Duodenal mucosa (tissue), 2 donors: ENCODE measurements at regions not wholly inside any gene's neighbourhood (a gene's known extent, or its start where the extent isn't known, plus 50 kb on each side); places are given as distances from the start of the nearest gene placed in this dataset.
"Not testable (repeated sequence)": the region's sequence is repeated elsewhere in the genome, so short reads cannot be mapped to it uniquely, and the experiment has no call there.

Source experiments
- H3K27ac ChIP-seq: one replicate; pipeline ENCODE4 v1.7.0; 2013; ENCODE audit warnings: low read depth, low read length
- H3K27me3 ChIP-seq, 2 donors: one replicate each; pipeline ENCODE4 v1.7.0; 2013; ENCODE audit warnings: low read length in 2 of 2, control low read depth in 1 of 2; ENCODE audit not compliant: insufficient read depth in 2 of 2, control insufficient read depth in 1 of 2
- H3K36me3 ChIP-seq, 2 donors: one replicate each; pipeline ENCODE4 v1.7.0; 2013; ENCODE audit warnings: low read length in 2 of 2, control low read depth in 1 of 2; ENCODE audit not compliant: insufficient read depth in 2 of 2, control insufficient read depth in 1 of 2
- H3K4me1 ChIP-seq, 2 donors: one replicate each; pipeline ENCODE4 v1.7.0; 2013; ENCODE audit warnings: low read length in 2 of 2, control low read depth in 1 of 2; ENCODE audit not compliant: insufficient read depth in 2 of 2, control insufficient read depth in 1 of 2
- H3K4me3 ChIP-seq, 2 donors: one replicate each; pipeline ENCODE4 v1.7.0; 2013; ENCODE audit warnings: low read length in 2 of 2, low read depth in 1 of 2
- H3K9ac ChIP-seq, 2 donors: one replicate each; pipeline ENCODE4 v1.7.0; 2013; ENCODE audit warnings: low read length in 2 of 2, low read depth in 1 of 2
- H3K9me3 ChIP-seq, 2 donors: one replicate each; pipeline ENCODE4 v1.7.0; 2013; ENCODE audit warnings: low read length in 2 of 2, control low read depth in 1 of 2; ENCODE audit not compliant: control insufficient read depth in 1 of 2

- not testable (repeated sequence) for H3K27me3 ChIP-seq, H3K4me1 ChIP-seq, H3K4me3 ChIP-seq, H3K9me3 ChIP-seq, H3K36me3 ChIP-seq, H3K9ac ChIP-seq, H3K27ac ChIP-seq
Observed at GRCh38 chr1:148372051-148372726, 110.9 kb downstream of the PPIAL4G start.

GRCh38 chr1:148371551-148371994 lies 111.5 kb downstream of the PPIAL4G start:
- not testable (repeated sequence) for H3K27me3 ChIP-seq, H3K4me3 ChIP-seq, H3K27ac ChIP-seq, H3K9me3 ChIP-seq, H3K4me1 ChIP-seq, H3K36me3 ChIP-seq, H3K9ac ChIP-seq

GRCh38 chr1:148370661-148371060 lies 112.4 kb downstream of the PPIAL4G start:
- not testable (repeated sequence) for H3K9me3 ChIP-seq, H3K9ac ChIP-seq, H3K27me3 ChIP-seq, H3K4me1 ChIP-seq, H3K36me3 ChIP-seq, H3K4me3 ChIP-seq, H3K27ac ChIP-seq

GRCh38 chr1:148367596-148367995 lies 115.5 kb downstream of the PPIAL4G start:
- Histone ChIP-seq H3K4me3 (no peak overlapping the region), H3K4me1 (no peaks in the 10 kb centered on the region), H3K36me3 (no peaks in the 10 kb centered on the region), H3K9ac (no peak overlapping the region), H3K27ac (no peak overlapping the region), H3K27me3 (peaks cover 4 to 5% of the 10 kb centered on the region in 2 donors), H3K9me3 (no peaks in the 10 kb centered on the region)

- not testable (repeated sequence) for H3K4me3 ChIP-seq, H3K36me3 ChIP-seq, H3K27ac ChIP-seq, H3K9ac ChIP-seq, H3K9me3 ChIP-seq
- H3K27me3 ChIP-seq = peaks cover 4 to 13% of the 10 kb centered on the region in 2 donors
- peaks cover 5 to 12% of the 10 kb centered on the region in 2 donors for H3K4me1 ChIP-seq
Observed at GRCh38 chr1:148366136-148366753, 116.9 kb downstream of the PPIAL4G start.

GRCh38 chr1:148365151-148365550 lies 118.0 kb downstream of the PPIAL4G start:
- not testable (repeated sequence) for H3K36me3 ChIP-seq, H3K27ac ChIP-seq, H3K9ac ChIP-seq, H3K4me3 ChIP-seq, H3K9me3 ChIP-seq
- peaks cover 5 to 13% of the 10 kb centered on the region in 2 donors for H3K4me1 ChIP-seq
- peaks cover 4 to 13% of the 10 kb centered on the region in 2 donors for H3K27me3 ChIP-seq

GRCh38 chr1:148363979-148364378 lies 119.1 kb downstream of the PPIAL4G start:
- Histone ChIP-seq H3K27me3 (peaks cover 4 to 13% of the 10 kb centered on the region in 2 donors), H3K4me1 (peaks cover 5 to 13% of the 10 kb centered on the region in 2 donors)
- H3K36me3 ChIP-seq, H3K9ac ChIP-seq, H3K4me3 ChIP-seq, H3K9me3 ChIP-seq, H3K27ac ChIP-seq: not testable (repeated sequence)

GRCh38 chr1:148363439-148363810 lies 119.7 kb downstream of the PPIAL4G start:
- Histone ChIP-seq H3K9me3 (no peaks in the 10 kb centered on the region), H3K36me3 (no peaks in the 10 kb centered on the region), H3K27ac (no peak overlapping the region), H3K27me3 (peaks cover 4 to 13% of the 10 kb centered on the region in 2 donors), H3K4me3 (no peak overlapping the region), H3K4me1 (peaks cover 5 to 13% of the 10 kb centered on the region in 2 donors), H3K9ac (no peak overlapping the region)

- no peaks in the 10 kb centered on the region for H3K9me3 ChIP-seq
- H3K4me1 ChIP-seq = peaks cover 5 to 13% of the 10 kb centered on the region in 2 donors
- H3K4me3 ChIP-seq = no peak overlapping the region
- no peaks in the 10 kb centered on the region for H3K36me3 ChIP-seq
- no peak overlapping the region for H3K27ac ChIP-seq
- no peak overlapping the region for H3K9ac ChIP-seq
- peaks cover 4 to 17% of the 10 kb centered on the region in 2 donors for H3K27me3 ChIP-seq
Observed at GRCh38 chr1:148362626-148363438, 120.3 kb downstream of the PPIAL4G start.

- no peaks in the 10 kb centered on the region for H3K36me3 ChIP-seq
- peaks cover 4 to 22% of the 10 kb centered on the region in 2 donors for H3K27me3 ChIP-seq
- peaks cover 5 to 13% of the 10 kb centered on the region in 2 donors for H3K4me1 ChIP-seq
- H3K27ac ChIP-seq = no peak overlapping the region
- peak overlapping the region in 1 of 2 donors; percentile 46 for H3K4me3 ChIP-seq
- no peaks in the 10 kb centered on the region for H3K9me3 ChIP-seq
- no peak overlapping the region for H3K9ac ChIP-seq
Observed at GRCh38 chr1:148362216-148362611, 120.9 kb downstream of the PPIAL4G start.
